ENCODE measurements at regions not wholly inside any gene's neighbourhood (a gene's known extent, or its start where the extent isn't known, plus 50 kb on each side); places are given as distances from the start of the nearest gene placed in this dataset.
"Not testable (repeated sequence)": the region's sequence is repeated elsewhere in the genome, so short reads cannot be mapped to it uniquely, and the experiment has no call there.

- H3K4me1 ChIP-seq, result no peaks in the 10 kb centered on the region
- DNase-seq, result peak in 1 of 2 donors; percentile 7
- no peaks in the 10 kb centered on the region for H3K36me3 ChIP-seq
- WGBS, 5 donors, result 88 to 93% (median 90%) methylated on average over 3 of the region's 3 CpGs
- H3K9me3 ChIP-seq, result no peaks in the 10 kb centered on the region
- H3K27me3 ChIP-seq, result no peaks in the 10 kb centered on the region
- intact Hi-C loops (cut with DNase I; ENCODE audit: low total_unique reads), result no loop called here
- H3K27ac ChIP-seq, result no peak overlapping the region
- no peak overlapping the region for H3K4me3 ChIP-seq
- TF ChIP-seq POLR2AphosphoS5 (IDR thresholded peaks at IDR 0.05) (no peak), CTCF (IDR thresholded peaks at IDR 0.05) (no peak), EP300 (IDR thresholded peaks at IDR 0.05) (no peak), POLR2A (IDR thresholded peaks at IDR 0.05) (no peak)
Observed at GRCh38 chr2:49619804-49620203, 465.5 kb upstream of the FSHR start.

GRCh38 chr2:49618491-49618890 lies 464.2 kb upstream of the FSHR start:
- DNase-seq, result no peak
- Histone ChIP-seq H3K36me3 (no peaks in the 10 kb centered on the region), H3K4me3 (no peak overlapping the region), H3K27ac (no peak overlapping the region), H3K4me1 (no peaks in the 10 kb centered on the region), H3K9me3 (no peaks in the 10 kb centered on the region), H3K27me3 (no peaks in the 10 kb centered on the region)
- WGBS, 5 donors, result 54 to 74% (median 72%) methylated on average over 3 of the region's 3 CpGs
- intact Hi-C loops (cut with DNase I; ENCODE audit: low total_unique reads), result no loop called here
- TF ChIP-seq POLR2AphosphoS5 (IDR thresholded peaks at IDR 0.05) (no peak), EP300 (IDR thresholded peaks at IDR 0.05) (no peak), POLR2A (IDR thresholded peaks at IDR 0.05) (no peak), CTCF (IDR thresholded peaks at IDR 0.05) (no peak)

- peak in 1 of 2 donors; percentile 65 for DNase-seq
- H3K9me3 ChIP-seq, result no peaks in the 10 kb centered on the region
- TF ChIP-seq CTCF (IDR thresholded peaks at IDR 0.05), result peak in 4 of 7 experiments; percentile 8 to 54 (median 22)
- no peak for TF ChIP-seq POLR2AphosphoS5 (IDR thresholded peaks at IDR 0.05)
- H3K4me3 ChIP-seq, result no peak overlapping the region
- WGBS, 5 donors, result 7 to 24% (median 8%) methylated on average over 2 of the region's 2 CpGs
- H3K27me3 ChIP-seq, result no peaks in the 10 kb centered on the region
- H3K36me3 ChIP-seq, result no peaks in the 10 kb centered on the region
- H3K4me1 ChIP-seq, result no peaks in the 10 kb centered on the region
- H3K27ac ChIP-seq, result no peak overlapping the region
- intact Hi-C loops (cut with DNase I; ENCODE audit: low total_unique reads), result no loop called here
Observed at GRCh38 chr2:49616800-49617199, 462.5 kb upstream of the FSHR start.

- DNase-seq; intact Hi-C loops (cut with DNase I; ENCODE audit: low total_unique reads); H3K27me3 ChIP-seq; H3K36me3 ChIP-seq; H3K4me1 ChIP-seq; H3K27ac ChIP-seq; H3K9me3 ChIP-seq; H3K4me3 ChIP-seq: not testable (repeated sequence)
- WGBS, 5 donors, result 62 to 80% (median 66%) methylated on average over 5 of the region's 5 CpGs
Observed at GRCh38 chr2:49611796-49612195, 457.5 kb upstream of the FSHR start.

GRCh38 chr2:49600524-49600923 lies 446.2 kb upstream of the FSHR start:
- intact Hi-C loops (cut with DNase I; ENCODE audit: low total_unique reads), result no loop called here
- WGBS, 5 donors, result 82 to 90% (median 89%) methylated on average over 3 of the region's 3 CpGs
- Histone ChIP-seq H3K4me1 (no peaks in the 10 kb centered on the region), H3K27me3 (no peaks in the 10 kb centered on the region), H3K4me3 (no peak overlapping the region), H3K36me3 (no peaks in the 10 kb centered on the region), H3K27ac (no peak overlapping the region), H3K9me3 (no peaks in the 10 kb centered on the region)
- TF ChIP-seq CTCF (IDR thresholded peaks at IDR 0.05), result no peak
- DNase-seq, result no peak

Data from stomach (tissue), 8 donors.